H9 (cell line): ENCODE measurements at regions not wholly inside any gene's neighbourhood (a gene's known extent, or its start where the extent isn't known, plus 50 kb on each side); places are given as distances from the start of the nearest gene placed in this dataset.

Experiments used
- DNase-seq: peaks from one replicate; pipeline ENCODE4 v3.0.0-alpha.2; 2017
- H2AFZ ChIP-seq: one replicate; pipeline ENCODE4 v1.6.1; 2013; ENCODE audit warnings: mild to moderate bottlenecking, low read length, control low read depth, moderate library complexity
- H2AK5ac ChIP-seq: 2 replicates; pipeline ENCODE4 v1.6.1; 2013; ENCODE audit warnings: low read length, control low read depth, mixed read lengths; ENCODE audit not compliant: insufficient read length
- H2BK120ac ChIP-seq: one replicate; pipeline ENCODE4 v1.6.1; 2013; ENCODE audit warnings: low read depth, mild to moderate bottlenecking, low read length, control low read depth, inconsistent platforms; ENCODE audit not compliant: poor library complexity, severe bottlenecking
- H2BK12ac ChIP-seq: 2 replicates; pipeline ENCODE4 v1.6.1; 2013; ENCODE audit warnings: low read length, control low read depth, mixed read lengths, low read depth; ENCODE audit not compliant: insufficient read length
- H2BK15ac ChIP-seq: 2 replicates; pipeline ENCODE4 v1.6.1; 2013; ENCODE audit warnings: low read depth, low read length, control low read depth
- H2BK20ac ChIP-seq: one replicate; pipeline ENCODE4 v1.6.1; 2013; ENCODE audit warnings: low read depth, mild to moderate bottlenecking, low read length, control low read depth, inconsistent platforms; ENCODE audit not compliant: poor library complexity, severe bottlenecking
- H2BK5ac ChIP-seq: 2 replicates; pipeline ENCODE4 v1.6.1; 2013; ENCODE audit warnings: low read length, control low read depth, mixed read lengths; ENCODE audit not compliant: insufficient read length
- H3K14ac ChIP-seq: 2 replicates; pipeline ENCODE4 v1.6.1; 2013; ENCODE audit warnings: low read length, control low read depth; ENCODE audit not compliant: insufficient read depth
- H3K18ac ChIP-seq: 2 replicates; pipeline ENCODE4 v1.6.1; 2013; ENCODE audit warnings: low read depth, mild to moderate bottlenecking, mixed read lengths, low read length, control low read depth; ENCODE audit not compliant: insufficient read length
- H3K23ac ChIP-seq: 2 replicates; pipeline ENCODE4 v1.6.1; 2013; ENCODE audit warnings: low read length, control low read depth, mixed read lengths, low read depth; ENCODE audit not compliant: insufficient read length
- H3K23me2 ChIP-seq: 2 replicates; pipeline ENCODE4 v1.6.1; 2013; ENCODE audit warnings: low read depth, mild to moderate bottlenecking, mixed read lengths, low read length, control low read depth; ENCODE audit not compliant: insufficient read length, poor library complexity, severe bottlenecking
- H3K27ac ChIP-seq: 2 replicates; pipeline ENCODE4 v1.5.1; 2013; ENCODE audit warnings: low read length, control low read depth, mixed read lengths, low read depth; ENCODE audit not compliant: insufficient read length
- H3K27me3 ChIP-seq: 2 replicates; pipeline ENCODE4 v1.6.1; 2013; ENCODE audit warnings: low read length, control low read depth, inconsistent platforms; ENCODE audit not compliant: insufficient read depth
- H3K4ac ChIP-seq: 2 replicates; pipeline ENCODE4 v1.6.1; 2013; ENCODE audit warnings: low read depth, mild to moderate bottlenecking, control low read depth, inconsistent platforms, low read length, moderate library complexity
- H3K4me1 ChIP-seq: 2 replicates; pipeline ENCODE4 v1.6.1; 2013; ENCODE audit warnings: low read length, control low read depth, inconsistent platforms; ENCODE audit not compliant: insufficient read depth
- H3K4me2 ChIP-seq: 2 replicates; pipeline ENCODE4 v1.6.1; 2013; ENCODE audit warnings: low read length, control low read depth, mixed read lengths; ENCODE audit not compliant: insufficient read length, insufficient read depth
- H3K56ac ChIP-seq: 2 replicates; pipeline ENCODE4 v1.6.1; 2013; ENCODE audit warnings: low read depth, mild to moderate bottlenecking, mixed read lengths, low read length, control low read depth; ENCODE audit not compliant: insufficient read length
- H3K79me1 ChIP-seq: 2 replicates; pipeline ENCODE4 v1.6.1; 2013; ENCODE audit warnings: low read depth, mild to moderate bottlenecking, moderate library complexity, low read length, control low read depth, inconsistent platforms; ENCODE audit not compliant: insufficient read depth, poor library complexity, severe bottlenecking
- H3K79me2 ChIP-seq: 2 replicates; pipeline ENCODE4 v1.6.1; 2013; ENCODE audit warnings: low read length, control low read depth, inconsistent platforms; ENCODE audit not compliant: insufficient read depth
- H3K9ac ChIP-seq: 2 replicates; pipeline ENCODE4 v1.6.1; 2013; ENCODE audit warnings: low read length, control low read depth, mixed read lengths; ENCODE audit not compliant: insufficient read length; ENCODE audit errors: extremely low read depth
- H3K9me3 ChIP-seq: one replicate; pipeline ENCODE4 v1.6.1; 2013; ENCODE audit warnings: low read depth, low read length, inconsistent platforms; ENCODE audit not compliant: control insufficient read depth
- H3T11ph ChIP-seq: one replicate; pipeline ENCODE4 v1.6.1; 2013; ENCODE audit warnings: mild to moderate bottlenecking, low read length, control low read depth, inconsistent platforms
- H4K20me1 ChIP-seq: one replicate; pipeline ENCODE4 v1.6.1; 2013; ENCODE audit not compliant: control insufficient read depth, insufficient read length, insufficient read depth
- H4K5ac ChIP-seq: 2 replicates; pipeline ENCODE4 v1.6.1; 2013; ENCODE audit warnings: low read depth, mild to moderate bottlenecking, mixed read lengths, low read length, control low read depth; ENCODE audit not compliant: insufficient read length
- H4K8ac ChIP-seq: replicated peaks from 2 replicates; pipeline ENCODE4 v1.6.1; 2013; ENCODE audit warnings: low read length, control low read depth, mixed read lengths, low read depth; ENCODE audit not compliant: insufficient read length
- H4K91ac ChIP-seq: 2 replicates; pipeline ENCODE4 v1.6.1; 2013; ENCODE audit warnings: low read depth, mild to moderate bottlenecking, moderate library complexity, mixed read lengths, low read length, control low read depth; ENCODE audit not compliant: insufficient read length
- H3K27ac Mint-ChIP-seq, 3 experiments: 2 replicates in 2 of 3; 3 replicates in 1 of 3; pipeline ENCODE4 v1.8.0; 2020 to 2021; ENCODE audit warnings: mixed read lengths in 3 of 3, mild to moderate bottlenecking in 1 of 3, moderate library complexity in 1 of 3
- H3K27me3 Mint-ChIP-seq: 2 replicates; pipeline ENCODE4 v1.8.0; 2021; ENCODE audit warnings: low read depth, mild to moderate bottlenecking, moderate library complexity, mixed read lengths
- H3K36me3 Mint-ChIP-seq, 3 experiments: 2 replicates in 2 of 3; 3 replicates in 1 of 3; pipeline ENCODE4 v1.8.0; 2020 to 2021; ENCODE audit warnings: low read depth in 3 of 3, mixed read lengths in 3 of 3; ENCODE audit not compliant: insufficient read depth in 1 of 3
- H3K4me1 Mint-ChIP-seq, 2 experiments: 2 replicates each; pipeline ENCODE4 v1.8.0; 2020; ENCODE audit warnings: mixed read lengths in 2 of 2
- H3K4me3 Mint-ChIP-seq, 2 experiments: 2 replicates in 1 of 2; 3 replicates in 1 of 2; pipeline ENCODE4 v1.8.0; 2020 to 2021; ENCODE audit warnings: mild to moderate bottlenecking in 2 of 2, mixed read lengths in 2 of 2, moderate library complexity in 1 of 2
- H3K9me3 Mint-ChIP-seq, 2 experiments: 2 replicates in 1 of 2; 3 replicates in 1 of 2; pipeline ENCODE4 v1.8.0; 2020; ENCODE audit warnings: mild to moderate bottlenecking in 2 of 2, mixed read lengths in 2 of 2, moderate library complexity in 1 of 2
- WGBS: extraction: QIAGEN DNeasy Blood & Tissue Kit; methylation state at CpG from one replicate; pipeline ENCODE4 v1.1.7; 2013; ENCODE audit warnings: missing lambda C conversion rate, low lambda C conversion rate, mixed read lengths; ENCODE audit not compliant: insufficient read length; ENCODE audit errors: extremely low coverage; 5-methylcytosine and 5-hydroxymethylcytosine counted together
- TF ChIP-seq, protein P1 (sequence below): fragments of 200-600 bp; sonication (generic); conservative IDR thresholded peaks from 3 replicates; pipeline ENCODE4 v1.8.0; 2021; ENCODE audit warnings: antibody characterized with exemption, mild to moderate bottlenecking

DNA sequence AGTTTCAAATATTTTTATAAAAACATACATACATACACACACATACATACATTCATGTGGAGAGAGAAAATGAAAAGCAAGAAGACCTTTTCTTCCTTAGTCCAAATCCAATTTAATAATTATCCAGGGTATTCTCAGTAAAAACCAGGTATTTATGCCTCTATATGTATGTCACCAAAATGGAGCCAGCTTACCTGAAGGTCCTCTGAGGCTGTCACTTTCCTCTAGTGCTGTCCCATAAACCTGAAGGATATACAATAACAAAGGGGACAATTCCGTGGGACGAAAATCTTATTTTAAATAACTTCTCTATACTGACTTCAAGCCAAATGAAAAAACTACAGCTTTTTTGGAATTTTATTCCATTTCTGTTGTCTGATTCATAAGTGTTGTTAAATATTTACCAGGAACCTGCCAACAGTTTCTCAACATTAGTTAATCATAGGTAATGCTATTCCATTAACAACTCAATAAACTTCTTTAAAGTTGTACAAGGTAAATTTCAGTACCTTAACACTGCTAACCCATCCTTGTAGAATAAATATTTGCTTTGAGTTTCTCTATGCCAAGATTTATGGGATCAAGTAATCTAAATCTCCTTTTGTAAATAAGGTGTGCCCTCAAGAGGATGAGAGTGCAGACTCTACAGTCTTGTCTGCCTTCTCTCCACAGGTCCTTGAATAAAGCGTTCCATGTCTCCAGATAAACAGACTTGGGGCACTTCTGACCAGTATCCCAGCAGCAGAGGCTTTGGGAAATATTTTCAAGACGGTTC is 260.3 kb downstream of the AHR start:
- Histone ChIP-seq H4K5ac (no peak overlapping the region), H2BK120ac (no peak overlapping the region), H3T11ph (no peak overlapping the region), H4K8ac (no peak overlapping the region), H4K20me1 (no peaks in the 10 kb centered on the region), H3K23ac (no peak overlapping the region), H3K79me1 (no peaks in the 10 kb centered on the region), H2BK20ac (no peak overlapping the region), H4K91ac (no peak overlapping the region), H2BK15ac (no peak overlapping the region), H3K27ac (no peak overlapping the region), H2BK5ac (no peak overlapping the region), H3K56ac (no peak overlapping the region), H2AK5ac (no peak overlapping the region), H2AFZ (no peak overlapping the region), H3K27me3 (no peaks in the 10 kb centered on the region), H3K4me1 (no peaks in the 10 kb centered on the region), H3K4me2 (no peak overlapping the region), H2BK12ac (no peak overlapping the region), H3K18ac (no peak overlapping the region), H3K14ac (no peak overlapping the region), H3K4ac (no peak overlapping the region), H3K9ac (no peak overlapping the region), H3K9me3 (no peaks in the 10 kb centered on the region), H3K79me2 (no peaks in the 10 kb centered on the region), H3K23me2 (no peaks in the 10 kb centered on the region)
- Mint-ChIP-seq H3K27ac (no peak overlapping the region), H3K9me3 (no peaks in the 10 kb centered on the region), H3K4me1 (no peaks in the 10 kb centered on the region), H3K4me3 (no peak overlapping the region), H3K27me3 (no peaks in the 10 kb centered on the region; the same call in 1 of the 2 replicates), H3K36me3 (no peaks in the 10 kb centered on the region)
- WGBS, result no CpG with 5 or more reads among the region's 4 CpGs
- TF ChIP-seq, protein P1, sequence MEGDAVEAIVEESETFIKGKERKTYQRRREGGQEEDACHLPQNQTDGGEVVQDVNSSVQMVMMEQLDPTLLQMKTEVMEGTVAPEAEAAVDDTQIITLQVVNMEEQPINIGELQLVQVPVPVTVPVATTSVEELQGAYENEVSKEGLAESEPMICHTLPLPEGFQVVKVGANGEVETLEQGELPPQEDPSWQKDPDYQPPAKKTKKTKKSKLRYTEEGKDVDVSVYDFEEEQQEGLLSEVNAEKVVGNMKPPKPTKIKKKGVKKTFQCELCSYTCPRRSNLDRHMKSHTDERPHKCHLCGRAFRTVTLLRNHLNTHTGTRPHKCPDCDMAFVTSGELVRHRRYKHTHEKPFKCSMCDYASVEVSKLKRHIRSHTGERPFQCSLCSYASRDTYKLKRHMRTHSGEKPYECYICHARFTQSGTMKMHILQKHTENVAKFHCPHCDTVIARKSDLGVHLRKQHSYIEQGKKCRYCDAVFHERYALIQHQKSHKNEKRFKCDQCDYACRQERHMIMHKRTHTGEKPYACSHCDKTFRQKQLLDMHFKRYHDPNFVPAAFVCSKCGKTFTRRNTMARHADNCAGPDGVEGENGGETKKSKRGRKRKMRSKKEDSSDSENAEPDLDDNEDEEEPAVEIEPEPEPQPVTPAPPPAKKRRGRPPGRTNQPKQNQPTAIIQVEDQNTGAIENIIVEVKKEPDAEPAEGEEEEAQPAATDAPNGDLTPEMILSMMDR, result no peak
- no peak for DNase-seq
